Suprapubic skin (tissue), 4 donors: ENCODE measurements at regions not wholly inside any gene's neighbourhood (a gene's known extent, or its start where the extent isn't known, plus 50 kb on each side); places are given as distances from the start of the nearest gene placed in this dataset.

Experiments used
- DNase-seq, 2 donors: peaks; one replicate each; pipeline ENCODE4 v3.0.0-alpha.2; 2019; ENCODE audit warnings: low spot score in 2 of 2
- H3K27ac ChIP-seq: fragments of 200-600 bp; sonication (generic); one replicate; pipeline ENCODE4 v1.5.1; 2019
- H3K27me3 ChIP-seq: fragments of 200-600 bp; sonication (generic); one replicate; pipeline ENCODE4 v1.5.1; 2019
- H3K36me3 ChIP-seq: fragments of 200-600 bp; sonication (generic); one replicate; pipeline ENCODE4 v1.5.1; 2019
- H3K4me1 ChIP-seq: fragments of 200-600 bp; sonication (generic); one replicate; pipeline ENCODE4 v1.5.1; 2019
- H3K4me3 ChIP-seq: fragments of 200-600 bp; sonication (generic); one replicate; pipeline ENCODE4 v1.5.1; 2019; ENCODE audit warnings: mild to moderate bottlenecking
- H3K9me3 ChIP-seq: fragments of 200-600 bp; sonication (generic); one replicate; pipeline ENCODE4 v1.5.1; 2019
- CTCF ChIP-seq, 2 donors: fragments of 200-600 bp in 1 of 2; fragments of 450-650 bp in 1 of 2; sonication (generic) in 1 of 2; IDR thresholded peaks; one replicate each; pipeline ENCODE4 v1.5.1; 2016 to 2019; ENCODE audit warnings: antibody characterized with exemption in 2 of 2, mild to moderate bottlenecking in 1 of 2, moderate library complexity in 1 of 2
- EP300 ChIP-seq: sonication (generic); formaldehyde crosslinking; IDR thresholded peaks from one replicate; pipeline ENCODE4 v1.6.1; 2017; ENCODE audit warnings: antibody characterized with exemption
- POLR2A ChIP-seq, 2 donors: fragments of 450-650 bp; IDR thresholded peaks; one replicate each; pipeline ENCODE4 v1.6.1; 2017; ENCODE audit warnings: antibody characterized with exemption in 2 of 2, mild to moderate bottlenecking in 2 of 2, moderate library complexity in 2 of 2
- POLR2AphosphoS5 ChIP-seq, 3 donors: sonication (generic); formaldehyde crosslinking; IDR thresholded peaks; one replicate each; pipeline ENCODE4 v1.6.1; 2017; ENCODE audit warnings: antibody characterized with exemption in 3 of 3
- WGBS: methylation state at CpG from one replicate; pipeline ENCODE4 v1.1.5; 2018; 5-methylcytosine and 5-hydroxymethylcytosine counted together

- 31% methylated on average over 2 of the region's 2 CpGs for WGBS
- DNase-seq: no peak
- no peak overlapping the region for H3K27ac ChIP-seq
- no peaks in the 10 kb centered on the region for H3K36me3 ChIP-seq
- no peaks in the 10 kb centered on the region for H3K9me3 ChIP-seq
- no peak for TF ChIP-seq EP300
- TF ChIP-seq POLR2AphosphoS5 (IDR thresholded peaks at IDR 0.05): no peak
- no peak for TF ChIP-seq CTCF (IDR thresholded peaks at IDR 0.05)
- no peak for TF ChIP-seq POLR2A (IDR thresholded peaks at IDR 0.05)
- H3K4me1 ChIP-seq: no peaks in the 10 kb centered on the region
- H3K27me3 ChIP-seq: no peaks in the 10 kb centered on the region
- H3K4me3 ChIP-seq: no peak overlapping the region
These were observed 977.2 kb downstream of the CDH11 start for GRCh38 chr16:64144617-64145016.

GRCh38 chr16:64138621-64139020, 983.2 kb downstream of the CDH11 start:
- H3K4me3 ChIP-seq: no peak overlapping the region
- no peaks in the 10 kb centered on the region for H3K27me3 ChIP-seq
- 82% methylated on average over 2 of the region's 2 CpGs for WGBS
- H3K4me1 ChIP-seq: no peaks in the 10 kb centered on the region
- TF ChIP-seq CTCF (IDR thresholded peaks at IDR 0.05) (no peak), POLR2A (IDR thresholded peaks at IDR 0.05) (no peak), POLR2AphosphoS5 (IDR thresholded peaks at IDR 0.05) (no peak), EP300 (no peak)
- H3K9me3 ChIP-seq: no peaks in the 10 kb centered on the region
- no peak overlapping the region for H3K27ac ChIP-seq
- no peaks in the 10 kb centered on the region for H3K36me3 ChIP-seq
- no peak for DNase-seq

GRCh38 chr16:64138006-64138405, 983.9 kb downstream of the CDH11 start:
- H3K4me3 ChIP-seq: no peak overlapping the region
- H3K9me3 ChIP-seq: no peaks in the 10 kb centered on the region
- H3K27ac ChIP-seq: no peak overlapping the region
- H3K27me3 ChIP-seq: no peaks in the 10 kb centered on the region
- TF ChIP-seq POLR2A (IDR thresholded peaks at IDR 0.05) (no peak), POLR2AphosphoS5 (IDR thresholded peaks at IDR 0.05) (no peak)
- no peak for DNase-seq
- no peaks in the 10 kb centered on the region for H3K36me3 ChIP-seq
- WGBS: 89% methylated on average over 8 of the region's 8 CpGs
- H3K4me1 ChIP-seq: peaks cover 1% of the 10 kb centered on the region

DNA sequence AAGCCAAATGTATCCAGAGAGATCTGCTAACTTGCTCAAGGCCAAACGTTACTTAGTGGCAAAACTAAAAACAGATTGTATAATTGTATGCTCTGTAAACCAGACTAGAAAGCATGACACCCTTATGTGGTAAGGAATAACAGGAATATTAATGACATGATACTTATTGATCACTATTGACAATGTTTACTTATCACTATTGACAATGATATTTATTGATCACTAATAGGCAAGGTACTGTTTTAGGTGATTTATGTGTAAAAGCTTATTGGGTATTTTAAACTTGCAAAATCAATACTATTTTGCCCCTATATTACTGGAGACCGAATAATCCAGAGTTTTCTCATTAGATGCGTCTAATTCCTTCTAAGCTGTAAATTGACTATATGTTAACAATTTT, 985.1 kb downstream of the CDH11 start:
- TF ChIP-seq EP300 (no peak), CTCF (IDR thresholded peaks at IDR 0.05) (no peak), POLR2A (IDR thresholded peaks at IDR 0.05) (no peak), POLR2AphosphoS5 (IDR thresholded peaks at IDR 0.05) (no peak)
- Histone ChIP-seq H3K36me3 (no peaks in the 10 kb centered on the region), H3K27ac (no peak overlapping the region), H3K4me1 (peaks cover 5% of the 10 kb centered on the region), H3K9me3 (no peaks in the 10 kb centered on the region), H3K4me3 (no peak overlapping the region), H3K27me3 (no peaks in the 10 kb centered on the region)
- DNase-seq: no peak
- 71% methylated on average over 3 of the region's 3 CpGs for WGBS

DNA sequence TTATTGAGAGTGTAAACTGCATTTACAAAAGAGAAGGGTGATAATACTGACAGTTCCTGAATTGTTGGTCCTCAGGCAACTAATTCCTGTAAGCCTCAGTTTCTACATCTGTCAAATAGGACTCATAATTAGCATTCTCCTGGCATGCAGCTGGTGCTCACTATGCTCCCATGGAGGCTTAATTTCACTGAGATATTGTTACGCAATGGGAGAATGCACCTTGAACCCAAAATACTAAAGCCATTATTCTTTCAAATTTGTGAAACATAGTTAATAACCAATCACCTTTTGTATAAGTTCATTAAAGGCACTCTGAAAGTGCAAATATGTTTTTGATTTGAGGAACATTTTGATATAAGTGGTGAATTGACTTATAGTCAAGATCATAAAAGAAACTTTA, 985.5 kb downstream of the CDH11 start:
- no peaks in the 10 kb centered on the region for H3K36me3 ChIP-seq
- no peaks in the 10 kb centered on the region for H3K9me3 ChIP-seq
- no peak overlapping the region for H3K4me3 ChIP-seq
- no peaks in the 10 kb centered on the region for H3K27me3 ChIP-seq
- no peak for TF ChIP-seq CTCF (IDR thresholded peaks at IDR 0.05)
- TF ChIP-seq EP300: no peak
- no peak for TF ChIP-seq POLR2AphosphoS5 (IDR thresholded peaks at IDR 0.05)
- no peak for TF ChIP-seq POLR2A (IDR thresholded peaks at IDR 0.05)
- peaks cover 5% of the 10 kb centered on the region for H3K4me1 ChIP-seq
- DNase-seq: no peak
- H3K27ac ChIP-seq: no peak overlapping the region
- 89% methylated on average over 1 of the region's 1 CpG for WGBS

- 25% methylated on average over 2 of the region's 2 CpGs for WGBS
- Histone ChIP-seq H3K36me3 (no peaks in the 10 kb centered on the region), H3K4me1 (peaks cover 5% of the 10 kb centered on the region), H3K27me3 (no peaks in the 10 kb centered on the region), H3K9me3 (no peaks in the 10 kb centered on the region), H3K27ac (no peak overlapping the region), H3K4me3 (no peak overlapping the region)
- no peak for DNase-seq
- TF ChIP-seq POLR2AphosphoS5 (IDR thresholded peaks at IDR 0.05) (no peak), CTCF (IDR thresholded peaks at IDR 0.05) (no peak), EP300 (no peak), POLR2A (IDR thresholded peaks at IDR 0.05) (no peak)
These were observed 988.5 kb downstream of the CDH11 start for GRCh38 chr16:64133366-64133765.
